HCT116 (cell line): ENCODE measurements at regions not wholly inside any gene's neighbourhood (a gene's known extent, or its start where the extent isn't known, plus 50 kb on each side); places are given as distances from the start of the nearest gene placed in this dataset.

Experiments used
- ATAC-seq: fragments of 200-7000 bp; cut with Tn5 transposase; 2 replicates; pipeline ENCODE4 v1.9.1; 2020; ENCODE audit warnings: mild to moderate bottlenecking, moderate library complexity
- BruUV-seq: library from RNA; stranded (reverse); fragments of 400-500 nt; replicated peaks from 2 replicates; lab custom pipeline; 2021; lab: Mats Ljungman, UMichigan
- CTCF ChIA-PET: fragments of 300-600 bp; sonication (Branson Sonifier 250); formaldehyde crosslinking; loops from one replicate; lab custom pipeline; 2021; ENCODE audit warnings: antibody characterized with exemption; lab: Charles Lee
- POLR2A ChIA-PET: fragments of 300-600, 350-600 bp; sonication (Branson Sonifier 250); formaldehyde crosslinking; loops from one replicate; lab custom pipeline; 2021; ENCODE audit warnings: antibody characterized with exemption; lab: Charles Lee
- RAD21 ChIA-PET, 2 experiments: fragments of 300-600 bp; sonication (Branson Sonifier 250); formaldehyde crosslinking; loops; one replicate each; lab custom pipeline; 2023; ENCODE audit warnings: low total read pairs in 2 of 2; ENCODE audit not compliant: uncharacterized antibody in 2 of 2, unreplicated experiment in 2 of 2, low non-redundant PET in 1 of 2; lab: Charles Lee
- DNase-seq: peaks from one replicate; pipeline ENCODE4 v3.0.0-alpha.2; 2010; ENCODE audit warnings: low read depth, low spot score
- H2AFZ ChIP-seq: fragments of 200-600 bp; shearing (Covaris generic), sonication (generic); 2 replicates; pipeline ENCODE4 v1.6.1; 2017; ENCODE audit warnings: low read depth, mixed run types, mixed read lengths, antibody characterized with exemption, low read length; ENCODE audit not compliant: poor library complexity, severe bottlenecking
- H3K27ac ChIP-seq: 2 replicates; pipeline ENCODE4 v1.5.1; 2012; ENCODE audit warnings: low read depth, low read length
- H3K27me3 ChIP-seq: fragments of 200-600 bp; sonication (generic); 2 replicates; pipeline ENCODE4 v1.6.1; 2016; ENCODE audit warnings: mixed run types, low read length, mixed read lengths; ENCODE audit not compliant: insufficient read depth
- H3K36me3 ChIP-seq, 2 experiments: fragments of 200-500 bp in 1 of 2; fragments of 200-600 bp in 1 of 2; sonication (Bioruptor generic) in 1 of 2; sonication (generic) in 1 of 2; 2 replicates each; pipeline versions ENCODE4 v1.5.1 to v1.6.1; 2014 to 2016; ENCODE audit warnings: low read length in 2 of 2, inconsistent platforms in 1 of 2, mixed read lengths in 1 of 2, mixed run types in 1 of 2; ENCODE audit not compliant: insufficient read depth in 2 of 2, control insufficient read depth in 1 of 2
- H3K4me1 ChIP-seq, 2 experiments: fragments of 200-600 bp in 1 of 2; sonication (generic) in 1 of 2; 2 replicates each; pipeline versions ENCODE4 v1.5.1 to v1.6.1; 2012 to 2017; ENCODE audit warnings: low read length in 2 of 2, inconsistent platforms in 1 of 2, mild to moderate bottlenecking in 1 of 2, mixed read lengths in 1 of 2, mixed run types in 1 of 2, moderate library complexity in 1 of 2; ENCODE audit not compliant: insufficient read depth in 2 of 2, control insufficient read depth in 1 of 2
- H3K4me2 ChIP-seq: fragments of 200-600 bp; sonication (generic); 2 replicates; pipeline ENCODE4 v1.6.1; 2017; ENCODE audit warnings: mixed run types, low read length, mixed read lengths
- H3K4me3 ChIP-seq, 2 experiments: fragments of 200-600 bp in 1 of 2; sonication (generic) in 1 of 2; replicated peaks in 1 of 2; 2 replicates each; pipeline ENCODE4 v1.5.1; 2011 to 2016; ENCODE audit warnings: low read length in 2 of 2, control low read depth in 1 of 2, low read depth in 1 of 2, mild to moderate bottlenecking in 1 of 2, mixed read lengths in 1 of 2, mixed run types in 1 of 2
- H3K79me2 ChIP-seq: fragments of 200-600 bp; sonication (generic); 2 replicates; pipeline ENCODE4 v1.6.1; 2017; ENCODE audit warnings: mild to moderate bottlenecking, mixed run types, low read length, moderate library complexity, mixed read lengths; ENCODE audit not compliant: insufficient read depth
- H3K9ac ChIP-seq: fragments of 200-600 bp; sonication (generic); 2 replicates; pipeline ENCODE4 v1.6.1; 2016; ENCODE audit warnings: low read length, mixed read lengths
- H3K9me2 ChIP-seq: fragments of 200-600 bp; sonication (generic), shearing (Covaris generic); 2 replicates; pipeline ENCODE4 v1.6.1; 2017; ENCODE audit warnings: mixed run types, mild to moderate bottlenecking, moderate library complexity; ENCODE audit not compliant: insufficient read depth
- H3K9me3 ChIP-seq, 2 experiments: fragments of 200-500 bp in 1 of 2; fragments of 200-600 bp in 1 of 2; sonication (Bioruptor generic) in 1 of 2; sonication (generic) in 1 of 2; 2 replicates each; pipeline ENCODE4 v1.6.1; 2014 to 2017; ENCODE audit warnings: low read length in 2 of 2, mixed read lengths in 2 of 2, inconsistent platforms in 1 of 2, low read depth in 1 of 2, mild to moderate bottlenecking in 1 of 2, mixed run types in 1 of 2, moderate library complexity in 1 of 2; ENCODE audit not compliant: control insufficient read depth in 1 of 2, insufficient read depth in 1 of 2
- H4K20me1 ChIP-seq: fragments of 200-600 bp; sonication (generic), shearing (Covaris generic); 2 replicates; pipeline ENCODE4 v1.6.1; 2017; ENCODE audit warnings: mixed run types, mild to moderate bottlenecking, moderate library complexity; ENCODE audit not compliant: insufficient read depth
- CBX3 ChIP-seq: IDR thresholded peaks from 2 replicates; pipeline ENCODE4 v1.6.1; 2012; ENCODE audit warnings: low read depth
- EGR1 ChIP-seq: IDR thresholded peaks from 2 replicates; pipeline ENCODE4 v1.6.1; 2012; ENCODE audit warnings: low read depth
- JUND ChIP-seq: IDR thresholded peaks from 2 replicates; pipeline ENCODE4 v1.6.1; 2012
- SP1 ChIP-seq: IDR thresholded peaks from 2 replicates; pipeline ENCODE4 v1.6.1; 2012; ENCODE audit warnings: low read depth
- TCF7L2 ChIP-seq: IDR thresholded peaks from 2 replicates; pipeline ENCODE4 v1.7.0; 2011; ENCODE audit warnings: borderline replicate concordance, inconsistent platforms; ENCODE audit not compliant: insufficient read depth, insufficient read length; ENCODE audit errors: extremely low read depth
- ZNF274 ChIP-seq: fragments of 200-500 bp; sonication (Bioruptor generic); IDR thresholded peaks from 2 replicates; pipeline ENCODE4 v1.6.1; 2014; ENCODE audit warnings: mild to moderate bottlenecking, low read depth, low read length, inconsistent platforms
- intact Hi-C: fragments of 100-400 bp; cut with micrococcal nuclease; formaldehyde crosslinking; loops from 2 replicates; pipeline ENCODE4 v1.10.0; 2022

DNA sequence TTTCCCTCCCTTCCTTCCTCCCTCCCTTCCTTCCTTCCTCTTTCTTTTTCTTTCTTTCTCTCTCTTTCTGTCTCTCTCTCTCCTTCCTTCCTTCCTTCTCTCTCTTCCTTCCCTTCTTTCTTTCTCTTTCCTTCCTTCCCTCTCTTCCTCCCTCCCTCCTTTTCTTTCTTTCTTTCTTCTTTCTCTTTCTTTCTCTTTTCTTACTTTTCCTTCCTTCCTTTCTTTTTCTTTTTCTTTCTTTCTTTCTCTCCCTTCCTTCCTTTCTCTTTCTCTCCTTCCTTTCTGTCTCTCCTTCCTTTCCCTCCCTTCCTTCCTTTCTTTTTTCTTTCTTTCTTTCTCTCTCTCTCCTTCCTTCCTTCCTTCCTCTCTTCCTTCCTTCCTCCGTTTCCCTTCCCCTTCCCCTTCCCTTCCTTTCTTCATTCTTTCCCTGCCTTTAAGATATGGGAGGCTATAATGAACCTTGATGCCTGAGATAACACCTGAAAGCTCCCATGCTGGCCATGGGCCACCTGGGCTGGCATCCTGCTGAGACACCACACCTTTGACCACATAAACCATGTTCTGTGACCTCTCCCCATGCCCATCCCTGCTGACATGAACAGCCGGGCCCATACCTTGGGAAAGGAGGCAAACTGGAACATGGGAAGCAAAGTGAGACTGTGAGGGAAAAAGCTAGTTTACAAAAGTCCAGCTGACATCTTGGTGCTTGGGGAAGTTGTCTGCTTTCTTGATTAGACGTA is 197.8 kb upstream of the ZNF618 start:
- ChIA-PET CTCF (interaction anchor here (0.7 kb wide), 1 partner anchor 632 kb away, joined by 6 read pairs; no protein-coding TSS in a partner anchor), RAD21 (no interaction called here), POLR2A (no interaction called here)
- Histone ChIP-seq H4K20me1 (no peaks in the 10 kb centered on the region), H3K9me2 (no peaks in the 10 kb centered on the region), H3K79me2 (no peaks in the 10 kb centered on the region), H3K27ac (no peak overlapping the region), H3K27me3 (peaks cover 30% of the 10 kb centered on the region), H3K9ac (no peak overlapping the region), H3K4me1 (peaks cover 0 to 6% of the 10 kb centered on the region in 2 experiments; a peak in 2 of 4 replicates), H3K4me3 (no peak overlapping the region), H2AFZ (no peak overlapping the region), H3K36me3 (no peaks in the 10 kb centered on the region), H3K9me3 (no peaks in the 10 kb centered on the region), H3K4me2 (no peak overlapping the region)
- BruUV-seq, result no TSS peak
- ATAC-seq (no peak), DNase-seq (no peak)
- intact Hi-C loops, result no loop called here
- no peak for TF ChIP-seq EGR1
- TF ChIP-seq JUND, result no peak

DNA sequence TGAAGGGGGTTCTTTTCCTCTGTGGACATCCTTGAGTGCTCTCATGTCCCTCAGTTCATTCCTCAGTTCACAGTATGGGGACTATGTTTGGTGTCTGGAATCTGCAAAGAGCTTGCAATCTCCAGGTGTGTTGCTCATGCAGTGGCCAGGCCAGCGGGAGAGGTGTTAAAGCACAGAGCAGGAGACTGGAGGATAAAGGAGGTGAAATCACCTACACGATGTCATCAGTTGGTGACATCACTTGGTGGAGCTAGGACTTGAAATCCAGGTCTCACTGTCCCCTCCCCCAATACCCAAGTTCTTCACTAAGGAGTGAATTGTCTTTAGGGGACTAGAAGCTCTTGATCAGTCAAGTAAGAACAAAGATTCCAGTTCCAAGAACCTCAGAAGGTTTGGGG is 197.3 kb upstream of the ZNF618 start:
- ATAC-seq, result no peak
- H3K36me3 ChIP-seq, result no peaks in the 10 kb centered on the region
- H3K4me1 ChIP-seq, result peaks cover 0 to 6% of the 10 kb centered on the region in 2 experiments; a peak in 2 of 4 replicates
- no peaks in the 10 kb centered on the region for H3K9me3 ChIP-seq
- ChIA-PET CTCF (interaction anchor here (0.7 kb wide), 1 partner anchor 632 kb away, joined by 6 read pairs; no protein-coding TSS in a partner anchor), RAD21 (no interaction called here), POLR2A (no interaction called here)
- TF ChIP-seq ZNF274 (no peak), SP1 (no peak), CBX3 (no peak), TCF7L2 (no peak)
- H3K79me2 ChIP-seq, result no peaks in the 10 kb centered on the region
- peaks cover 25% of the 10 kb centered on the region for H3K27me3 ChIP-seq
- no peak overlapping the region for H2AFZ ChIP-seq
- no peak for DNase-seq
- no peaks in the 10 kb centered on the region for H4K20me1 ChIP-seq
- H3K4me2 ChIP-seq, result no peak overlapping the region
- no peak overlapping the region for H3K4me3 ChIP-seq
- no peak overlapping the region for H3K9ac ChIP-seq
- H3K27ac ChIP-seq, result no peak overlapping the region
- BruUV-seq, result no TSS peak
- no peaks in the 10 kb centered on the region for H3K9me2 ChIP-seq
- intact Hi-C loops, result no loop called here
